DMS 273 (cell line): ENCODE measurements at regions not wholly inside any gene's neighbourhood (a gene's known extent, or its start where the extent isn't known, plus 50 kb on each side); places are given as distances from the start of the nearest gene placed in this dataset.
"Not testable (repeated sequence)": the region's sequence is repeated elsewhere in the genome, so short reads cannot be mapped to it uniquely, and the experiment has no call there.

Experiments used
- DNase-seq: peaks from one replicate; lab custom pipeline; 2025; ENCODE audit not compliant: unreplicated experiment; lab: John Stamatoyannopoulos, UW

GRCh38 chr10:45117940-45118339 lies 117.2 kb downstream of the ZNF22 start:
- DNase-seq, result not testable (repeated sequence)

GRCh38 chr10:45118929-45119328 lies 118.2 kb downstream of the ZNF22 start:
- no peak for DNase-seq

DNA sequence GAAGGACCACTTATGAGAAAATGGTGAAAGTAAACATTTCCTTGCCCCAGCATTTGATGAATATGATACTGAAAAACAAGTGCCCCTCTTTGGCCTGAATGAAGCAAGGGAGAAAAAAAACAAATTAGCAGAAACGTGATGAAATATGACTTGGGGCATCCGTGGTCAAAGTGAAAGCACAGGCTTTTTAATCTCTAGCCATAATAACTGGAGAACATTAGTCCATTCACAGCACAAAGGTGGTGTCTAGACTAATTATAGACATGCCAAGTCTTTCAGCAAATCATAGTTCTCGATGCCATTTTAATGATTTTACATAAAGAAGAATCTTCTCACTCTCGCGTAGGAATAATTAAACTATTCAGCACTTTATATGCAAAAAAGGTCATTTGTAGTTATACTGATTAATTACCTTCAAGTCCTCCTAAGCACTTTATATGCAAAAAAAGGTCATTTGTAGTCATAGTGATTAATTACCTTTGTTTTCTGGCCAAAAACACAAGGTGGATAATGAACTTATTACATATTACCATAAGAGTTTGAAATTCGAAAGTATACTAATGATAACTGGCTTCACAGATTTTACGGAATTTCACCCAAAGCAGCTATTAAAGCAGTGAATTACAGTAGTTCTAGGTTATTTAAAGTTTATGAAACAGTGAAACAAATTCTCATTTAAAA lies 121.6 kb downstream of the ZNF22 start:
- DNase-seq, result not testable (repeated sequence)

GRCh38 chr10:45135443-45136198 lies 134.9 kb downstream of the ZNF22 start:
- no peak for DNase-seq

DNA sequence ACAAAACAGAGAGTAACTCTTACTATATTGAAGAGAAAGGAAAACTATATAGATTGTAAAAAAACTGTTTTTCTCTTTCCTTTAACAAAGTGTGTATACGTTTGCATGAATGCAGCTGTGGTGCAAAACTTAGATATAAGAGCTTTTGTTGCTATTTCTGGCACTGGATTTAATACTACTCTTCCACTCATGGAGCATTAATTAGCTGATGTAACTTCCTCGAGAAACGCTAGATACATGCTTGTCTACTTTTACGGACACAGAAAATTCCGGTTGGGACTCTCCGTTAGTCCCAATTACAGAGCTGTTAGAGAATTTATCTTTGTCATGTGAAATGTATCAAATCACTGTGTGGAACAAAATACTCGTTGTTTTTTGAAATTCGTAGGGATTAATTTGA lies 135.5 kb downstream of the ZNF22 start:
- no peak for DNase-seq

DNA sequence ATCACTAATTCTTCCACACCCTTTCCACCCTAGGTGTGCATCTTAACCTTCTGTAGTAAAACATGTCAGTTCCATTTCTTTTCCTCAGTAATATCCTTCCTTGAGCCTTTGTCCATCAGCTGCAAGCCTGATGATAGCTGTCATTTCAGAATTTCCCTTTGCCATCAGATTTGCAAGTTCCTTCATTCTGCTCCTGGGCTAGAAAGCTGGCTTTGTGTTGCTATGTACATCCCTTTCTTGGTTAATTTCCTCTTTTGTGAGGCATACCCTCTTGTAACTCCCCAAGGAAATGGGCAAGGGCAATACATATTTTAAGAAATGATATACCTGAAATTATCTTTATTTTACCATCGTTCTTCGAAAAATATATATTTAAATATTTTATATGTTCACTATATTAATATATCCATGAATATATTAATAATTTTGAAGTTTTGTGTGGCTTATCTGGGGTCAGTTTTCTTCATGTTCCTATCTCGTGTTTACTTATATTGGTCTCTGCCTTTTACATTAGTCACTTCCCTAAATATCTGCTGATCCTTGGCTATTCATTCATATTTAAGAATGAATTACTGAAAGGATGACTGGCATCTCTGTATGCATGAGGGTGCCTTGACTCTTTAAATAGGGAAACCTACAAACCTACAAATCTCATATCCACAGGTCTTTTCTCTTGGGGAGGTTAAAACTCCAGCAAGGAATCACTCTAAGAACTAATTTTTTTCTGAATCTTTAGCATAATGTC lies 143.8 kb downstream of the ZNF22 start:
- no peak for DNase-seq

DNA sequence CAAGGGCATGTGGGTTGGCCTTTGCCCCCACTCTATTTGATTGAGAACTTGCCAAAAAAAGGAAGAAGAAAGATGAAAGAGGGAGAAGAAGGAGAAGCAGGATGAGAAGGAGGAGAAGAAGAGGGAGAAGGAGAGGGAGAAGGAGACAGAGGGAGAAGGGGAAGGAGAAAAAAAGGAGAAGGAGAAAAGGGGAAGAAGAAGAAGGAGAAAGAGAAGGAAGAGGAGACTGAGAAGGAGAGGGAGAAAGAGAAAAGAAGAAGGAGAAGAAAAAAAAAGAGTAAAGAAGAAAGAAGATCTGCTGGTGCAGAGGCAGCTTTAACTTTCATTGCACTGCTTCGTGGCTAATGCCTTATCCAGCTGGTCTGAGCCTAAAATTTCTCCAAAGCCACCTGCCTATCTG lies 144.4 kb downstream of the ZNF22 start:
- DNase-seq, result not testable (repeated sequence)

- DNase-seq, result no peak
Observed at GRCh38 chr10:45147000-45147399, 146.3 kb downstream of the ZNF22 start.

DNA sequence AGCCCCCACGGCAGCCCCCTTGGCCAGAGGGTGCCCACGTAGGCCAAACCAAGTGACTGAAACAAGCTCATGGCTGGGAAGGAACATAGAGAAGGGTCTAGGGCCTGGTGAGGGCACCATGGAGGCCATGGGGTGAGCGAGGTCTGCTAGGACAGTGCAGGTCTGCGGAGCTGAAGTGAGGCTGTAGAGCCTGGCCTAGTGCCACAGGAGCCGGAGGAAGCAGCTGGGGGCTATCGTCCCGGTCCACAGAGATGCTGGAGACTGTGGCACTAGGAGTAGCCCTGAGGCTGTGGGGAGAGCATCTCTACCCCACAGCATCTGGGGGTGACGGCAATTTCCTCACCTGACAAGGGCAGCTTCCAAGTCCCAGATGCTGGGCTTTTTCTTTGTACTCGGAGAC lies 150.3 kb downstream of the ZNF22 start:
- DNase-seq, result no peak

DNA sequence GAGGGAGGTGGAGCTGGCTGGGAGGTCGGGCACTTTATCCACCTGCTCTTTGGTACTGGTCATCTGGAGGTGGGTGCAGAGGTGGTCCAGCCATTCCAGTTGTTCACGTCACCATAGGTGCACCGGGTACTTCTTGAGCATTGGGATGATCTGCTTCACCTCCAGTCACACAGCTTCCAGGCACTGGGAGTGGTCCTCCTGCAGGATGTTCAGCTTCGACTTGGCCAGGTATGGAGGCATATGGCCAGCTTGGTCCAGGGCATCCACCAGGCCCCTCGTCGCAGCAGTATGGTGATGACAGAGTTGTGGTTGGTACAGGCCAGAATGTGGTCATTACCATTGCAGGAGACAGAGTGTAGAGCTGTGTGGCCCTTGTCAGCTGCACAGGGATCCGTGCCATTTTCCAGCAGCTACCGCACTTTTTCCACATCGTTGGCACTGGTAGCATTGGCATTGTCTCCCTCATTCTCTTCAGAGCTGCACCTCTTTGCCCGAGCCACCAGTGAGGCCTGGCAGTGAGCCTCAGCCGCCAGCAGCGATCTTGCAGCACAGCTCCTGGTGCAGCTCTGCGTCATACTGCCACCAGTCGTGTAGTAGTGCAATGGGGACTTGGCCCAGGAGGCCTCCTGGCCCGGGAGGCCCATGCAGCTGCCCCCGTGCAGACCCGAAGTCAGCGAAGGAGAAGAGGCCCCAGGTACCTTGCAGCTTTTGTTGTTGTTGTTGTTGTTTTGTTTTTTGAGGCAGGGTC lies 150.9 kb downstream of the ZNF22 start:
- no peak for DNase-seq

DNA sequence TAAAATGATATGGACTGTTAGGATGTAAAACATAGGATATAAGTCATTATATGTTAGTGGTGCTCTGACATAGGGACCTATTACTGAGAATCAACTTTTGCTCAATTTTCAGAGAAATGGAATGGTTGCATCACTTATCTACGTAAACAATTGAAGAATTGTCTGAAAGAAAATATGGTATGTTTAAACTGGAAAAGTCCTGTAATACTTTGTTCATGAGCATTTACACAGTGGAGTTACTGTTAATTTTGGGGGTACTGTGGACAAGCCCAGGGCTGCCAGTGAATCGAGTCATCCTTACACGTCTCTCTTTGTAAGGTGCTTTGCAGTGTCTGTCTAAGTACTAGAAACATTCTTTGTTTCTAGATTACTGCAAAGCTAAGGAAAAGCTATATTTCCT lies 152.0 kb downstream of the ZNF22 start:
- DNase-seq, result no peak

GRCh38 chr10:45154502-45154901 lies 153.8 kb downstream of the ZNF22 start:
- no peak for DNase-seq

GRCh38 chr10:45155784-45156183 lies 155.1 kb downstream of the ZNF22 start:
- no peak for DNase-seq

DNA sequence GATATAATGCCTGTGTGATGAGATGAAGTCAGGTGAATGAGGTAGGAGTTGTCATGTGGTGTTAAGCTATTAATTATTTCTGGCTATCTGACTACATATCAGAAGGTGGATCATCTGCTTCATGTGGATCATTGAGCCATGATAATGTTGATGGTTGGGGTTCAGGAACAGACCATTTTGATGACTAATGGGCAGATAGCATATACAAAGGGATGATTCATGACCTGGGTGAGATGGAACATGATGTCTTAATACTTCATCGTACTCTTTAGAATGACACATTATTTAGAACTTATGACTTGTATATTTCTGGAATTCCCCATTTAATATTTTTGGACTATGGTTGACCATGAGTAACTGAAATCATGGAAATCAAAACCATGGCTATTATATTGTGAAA lies 155.1 kb downstream of the OR13A1 start:
- DNase-seq, result no peak

GRCh38 chr10:45163315-45163975 lies 152.0 kb downstream of the OR13A1 start:
- DNase-seq, result no peak

DNA sequence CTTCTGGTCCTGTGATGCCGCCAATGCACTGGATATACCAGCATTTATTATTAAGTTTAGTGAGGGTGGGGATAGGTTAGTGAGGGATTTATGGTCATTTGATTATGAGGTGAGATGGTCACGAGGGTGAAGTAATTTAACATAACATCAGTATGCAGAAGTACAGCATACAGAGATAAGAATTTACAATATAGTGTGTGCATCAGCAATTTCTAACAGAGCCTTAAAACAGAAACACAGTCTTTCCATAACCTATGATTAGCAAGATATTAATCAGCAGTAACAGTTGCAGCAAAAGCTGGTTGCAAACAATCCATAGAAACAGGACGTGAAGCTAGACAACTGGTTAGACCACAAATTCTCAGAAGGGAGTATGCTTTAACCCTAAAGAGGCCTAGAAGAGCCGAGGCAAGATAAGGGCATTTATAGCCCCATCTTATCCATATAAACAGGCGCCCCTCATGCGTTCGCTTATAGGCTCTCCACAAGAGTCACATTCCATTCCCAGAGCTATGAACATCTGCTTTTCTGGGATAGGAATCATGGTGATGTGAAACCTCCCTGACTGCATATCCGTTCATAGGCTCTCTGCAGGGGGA lies 139.8 kb downstream of the OR13A1 start:
- DNase-seq, result not testable (repeated sequence)

- no peak for DNase-seq
Observed at GRCh38 chr10:45179691-45180090, 135.7 kb downstream of the OR13A1 start.

GRCh38 chr10:45180507-45180906 lies 134.9 kb downstream of the OR13A1 start:
- no peak for DNase-seq

DNA sequence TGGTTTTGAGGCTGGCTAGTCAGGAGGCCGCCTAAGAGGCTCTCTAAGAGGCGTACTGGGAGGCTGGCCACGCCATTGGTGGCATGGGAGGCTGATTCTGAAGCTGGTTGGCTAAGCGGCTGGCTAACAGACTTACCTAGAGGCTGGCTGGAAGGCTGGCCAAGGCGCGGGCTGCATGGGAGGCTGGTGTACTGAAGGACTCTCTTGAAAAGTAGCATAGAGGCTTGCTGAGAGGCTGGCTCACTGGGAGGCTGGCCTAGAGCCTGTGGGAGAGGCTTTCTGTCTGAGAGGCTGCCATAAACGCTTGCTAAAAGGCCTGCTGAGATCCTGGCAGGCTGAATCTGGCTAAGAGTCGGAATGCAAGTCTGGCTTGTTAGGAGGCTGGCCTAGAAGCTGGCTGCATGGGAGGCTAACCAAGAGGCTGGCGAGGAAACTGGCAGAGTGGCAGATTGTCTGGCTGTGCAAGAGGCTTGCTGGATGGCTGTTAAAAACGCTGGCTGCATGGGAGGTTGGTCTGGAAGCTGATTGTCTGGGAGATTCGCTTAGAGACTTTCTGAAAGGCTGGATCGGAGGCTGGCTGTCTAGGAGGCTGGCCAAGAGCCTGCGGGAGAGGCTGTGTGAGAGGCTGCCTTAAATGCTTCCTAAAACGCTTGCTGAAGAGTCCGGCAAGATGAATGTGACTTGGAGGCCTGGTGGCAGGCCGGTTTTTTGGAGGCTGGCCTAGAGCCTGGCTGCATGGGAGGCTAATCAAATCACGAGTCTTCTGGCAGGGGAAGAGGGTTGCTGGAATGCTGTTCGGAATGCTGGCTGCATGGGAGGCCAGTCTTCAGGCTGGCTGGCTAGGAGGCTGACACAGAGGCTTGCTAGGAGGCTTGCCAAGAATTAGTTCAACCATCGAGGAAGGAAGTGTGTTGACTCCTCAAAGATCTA lies 134.2 kb downstream of the OR13A1 start:
- DNase-seq, result no peak
